GM19043 (cell line): ENCODE measurements at regions not wholly inside any gene's neighbourhood (a gene's known extent, or its start where the extent isn't known, plus 50 kb on each side); places are given as distances from the start of the nearest gene placed in this dataset.
"Not testable (repeated sequence)": the region's sequence is repeated elsewhere in the genome, so short reads cannot be mapped to it uniquely, and the experiment has no call there.

Experiments
- ATAC-seq: cut with Tn5 transposase; IDR thresholded peaks from one replicate; pipeline ENCODE4 v1.9.1; 2021; ENCODE audit warnings: low read depth; ENCODE audit not compliant: unreplicated experiment

DNA sequence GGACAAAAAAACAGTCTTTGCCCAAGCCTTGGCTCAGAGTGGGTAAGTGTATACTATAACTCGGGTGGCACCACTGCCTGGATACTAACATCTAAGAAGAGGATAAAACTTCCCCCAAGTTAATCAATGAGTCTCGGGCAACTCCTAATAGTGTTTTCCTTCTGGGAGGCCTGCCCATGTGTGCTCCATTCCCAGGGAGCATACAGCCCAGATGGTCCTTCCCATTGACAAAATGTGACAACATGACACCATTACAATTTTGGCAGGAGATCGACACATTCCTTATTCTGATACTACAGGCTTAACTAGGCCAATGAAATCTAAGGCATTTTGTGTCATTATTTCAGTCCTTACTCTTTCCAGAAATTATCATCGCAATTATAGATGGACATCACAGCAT is 52.7 kb upstream of the CRIM1 start:
- no peak for ATAC-seq

DNA sequence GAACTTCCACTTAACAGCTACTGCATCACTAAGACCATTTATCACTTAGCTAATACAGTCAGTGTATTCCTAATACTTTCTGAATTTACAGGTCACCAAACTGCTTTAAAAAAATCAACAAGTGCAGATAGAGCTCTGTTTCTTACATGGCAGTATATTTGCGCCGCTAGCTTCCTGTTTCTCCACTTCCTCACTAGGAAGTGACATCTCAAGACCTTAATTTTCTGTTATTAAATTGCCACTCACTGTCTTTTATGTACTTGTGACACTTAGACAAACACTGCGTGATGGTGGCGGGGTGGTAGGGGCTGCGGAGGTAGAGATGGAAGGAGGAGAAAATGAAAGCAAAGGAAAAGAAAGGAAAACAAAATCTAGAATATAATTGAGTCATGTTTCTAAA is 53.7 kb upstream of the CRIM1 start:
- ATAC-seq, result no peak

DNA sequence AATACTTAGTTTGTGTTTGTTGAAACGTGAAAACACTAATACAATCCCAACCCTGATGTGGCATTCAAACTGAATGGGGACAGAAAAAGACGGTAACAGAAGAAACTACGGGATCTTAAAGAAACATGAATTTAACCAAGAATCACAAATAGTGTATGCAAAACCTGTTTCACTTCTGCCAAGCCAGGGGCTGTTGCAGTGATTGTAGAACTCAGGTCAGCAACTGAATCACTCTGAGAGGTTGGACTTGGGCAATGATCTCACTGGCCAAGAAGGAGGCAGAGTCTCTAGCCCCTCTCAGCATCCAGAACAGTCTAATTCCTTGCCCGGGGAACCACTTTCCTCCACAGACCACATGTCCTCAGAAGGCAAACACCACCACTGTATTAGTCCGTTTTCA is 54.9 kb upstream of the CRIM1 start:
- ATAC-seq, result no peak

DNA sequence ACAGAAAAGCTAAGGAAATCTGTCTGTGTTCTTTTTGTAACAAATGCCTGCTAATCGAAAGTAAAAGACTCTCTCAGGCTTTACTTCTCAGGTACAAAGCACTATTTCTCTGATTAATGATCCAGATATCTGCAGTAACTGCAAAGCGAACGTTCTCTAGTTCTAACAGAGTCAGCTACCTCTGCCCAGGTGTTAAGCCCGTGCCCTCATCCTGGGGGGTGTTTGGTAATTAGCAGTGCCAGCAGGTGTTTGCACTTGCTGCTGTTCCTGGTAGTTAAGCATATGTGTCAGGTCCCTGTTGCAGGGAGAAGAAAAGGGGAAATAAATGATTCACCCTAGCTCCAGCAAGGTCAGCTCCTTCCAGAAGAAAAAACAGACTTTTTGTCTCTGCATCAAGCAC is 58.8 kb upstream of the CRIM1 start:
- ATAC-seq, result no peak

DNA sequence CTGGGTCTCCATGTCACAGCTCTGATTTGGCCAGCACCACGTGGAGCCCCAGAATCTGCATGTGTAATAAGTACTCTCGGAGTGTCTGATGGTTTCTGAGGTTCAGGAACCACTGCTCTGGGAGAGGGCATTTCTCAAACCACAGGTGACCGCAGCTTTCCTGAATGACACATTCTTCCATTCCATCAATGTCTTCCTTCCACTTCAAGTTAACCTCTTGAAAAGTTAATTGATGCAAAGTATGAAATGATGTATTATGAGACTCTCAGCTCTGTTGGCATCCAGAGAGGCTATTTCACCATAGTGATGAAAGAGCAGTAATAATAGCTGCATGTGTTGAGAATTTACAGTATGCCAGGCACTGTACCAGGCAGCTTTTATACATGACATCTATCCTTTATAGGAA is 61.3 kb upstream of the CRIM1 start:
- ATAC-seq, result no peak

DNA sequence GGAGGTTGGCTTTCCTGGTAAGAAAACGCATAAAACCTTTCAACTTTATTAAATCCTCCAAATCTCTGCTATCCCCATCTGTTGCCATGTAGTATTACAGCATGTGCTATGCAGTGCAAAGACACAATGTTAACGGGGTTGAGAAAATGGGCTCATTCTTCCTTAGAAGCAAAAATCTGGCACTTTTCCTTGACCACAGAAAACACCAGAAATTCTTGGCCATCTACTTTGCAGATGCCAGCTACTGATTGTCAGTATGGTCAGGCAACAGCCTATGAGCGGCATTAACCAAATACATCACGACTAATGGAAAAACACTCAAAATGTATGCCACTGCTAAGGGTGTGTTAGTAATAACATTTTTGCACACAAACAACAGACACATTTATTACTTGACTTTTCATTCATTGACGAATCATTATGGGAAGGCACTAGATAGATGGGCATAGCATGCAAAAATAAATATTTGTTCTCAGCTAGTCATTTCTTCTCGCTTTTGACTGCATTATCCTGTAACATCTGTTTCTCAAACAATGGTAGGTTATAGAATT is 65.2 kb upstream of the CRIM1 start:
- ATAC-seq, result no peak

DNA sequence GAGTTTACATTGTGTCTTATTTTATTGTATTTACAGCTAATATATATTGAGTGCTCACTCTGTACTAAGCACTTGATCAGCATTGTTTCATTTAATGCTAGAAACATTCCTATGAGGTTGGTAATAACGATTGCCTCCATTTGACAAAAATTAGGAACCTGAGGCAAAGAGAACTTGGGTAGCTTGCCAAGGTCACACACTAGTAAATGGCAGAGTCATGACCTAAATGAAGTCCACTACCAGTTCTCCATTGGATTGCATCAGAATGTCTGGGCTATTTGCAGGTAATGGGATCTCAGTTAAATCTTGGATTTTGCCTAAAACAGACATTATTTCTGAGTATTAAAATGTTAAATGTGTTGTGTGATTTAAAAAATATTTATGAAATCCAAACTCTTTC is 65.8 kb upstream of the CRIM1 start:
- ATAC-seq, result no peak

DNA sequence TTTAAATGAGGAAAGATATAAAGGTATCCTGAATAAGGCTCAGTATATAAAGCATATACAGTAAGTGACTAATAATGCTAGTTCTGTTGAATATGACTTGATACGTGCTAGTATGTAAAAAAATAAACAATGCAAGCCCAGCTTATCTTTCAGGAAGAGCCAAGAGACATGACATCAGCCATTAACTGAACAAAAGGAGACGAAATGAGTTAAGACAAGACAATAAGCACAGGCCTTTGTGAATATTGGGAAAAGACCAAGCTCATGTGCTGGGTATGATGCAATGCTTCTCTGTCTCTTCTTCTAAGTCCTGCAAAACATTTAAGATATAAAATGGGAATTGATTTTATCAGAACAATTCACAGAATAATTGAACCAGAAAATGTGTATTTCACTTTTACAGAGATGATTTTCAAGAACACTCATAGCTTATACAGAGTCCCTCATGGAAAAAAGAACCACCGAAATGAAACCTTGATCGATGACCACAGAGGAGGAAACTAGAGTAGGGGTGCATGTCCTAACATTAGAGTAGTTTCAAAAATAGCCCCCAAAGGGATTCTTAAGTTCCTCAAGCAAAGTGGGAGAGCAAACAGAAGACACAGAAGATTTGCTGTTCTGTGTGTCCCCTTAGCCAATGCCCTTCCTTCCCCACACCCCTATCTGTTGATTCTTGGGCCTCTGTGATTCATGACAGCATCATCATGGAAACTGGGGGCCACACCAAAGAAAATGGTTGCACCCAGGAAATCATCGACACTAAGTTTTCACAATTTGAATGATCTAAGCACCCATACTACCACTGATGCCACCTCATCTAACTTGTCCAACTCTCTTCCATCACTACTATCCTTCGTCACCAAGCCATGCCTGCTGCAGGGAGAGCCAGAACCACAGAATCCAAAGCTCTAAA is 68.0 kb upstream of the CRIM1 start:
- no peak for ATAC-seq

DNA sequence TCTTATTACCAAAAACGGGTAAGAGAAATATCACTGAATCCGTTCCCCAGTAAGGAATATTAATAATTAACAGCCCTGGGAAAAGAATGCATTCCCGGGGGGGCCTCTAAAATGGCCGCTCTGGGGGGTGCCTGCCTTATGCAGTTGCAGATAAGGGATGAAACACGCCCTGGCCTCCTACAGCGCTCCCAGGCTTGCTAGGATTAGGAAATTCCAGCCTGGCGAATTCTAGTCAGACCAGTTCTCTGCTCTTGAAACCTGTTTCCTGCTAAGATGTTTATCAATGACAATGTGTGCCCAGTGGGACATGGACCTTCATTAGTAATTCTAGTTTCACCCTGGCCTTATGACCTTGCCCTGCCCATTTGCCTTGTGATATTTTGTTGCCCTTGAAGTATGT is 76.1 kb upstream of the CRIM1 start:
- ATAC-seq, result not testable (repeated sequence)

DNA sequence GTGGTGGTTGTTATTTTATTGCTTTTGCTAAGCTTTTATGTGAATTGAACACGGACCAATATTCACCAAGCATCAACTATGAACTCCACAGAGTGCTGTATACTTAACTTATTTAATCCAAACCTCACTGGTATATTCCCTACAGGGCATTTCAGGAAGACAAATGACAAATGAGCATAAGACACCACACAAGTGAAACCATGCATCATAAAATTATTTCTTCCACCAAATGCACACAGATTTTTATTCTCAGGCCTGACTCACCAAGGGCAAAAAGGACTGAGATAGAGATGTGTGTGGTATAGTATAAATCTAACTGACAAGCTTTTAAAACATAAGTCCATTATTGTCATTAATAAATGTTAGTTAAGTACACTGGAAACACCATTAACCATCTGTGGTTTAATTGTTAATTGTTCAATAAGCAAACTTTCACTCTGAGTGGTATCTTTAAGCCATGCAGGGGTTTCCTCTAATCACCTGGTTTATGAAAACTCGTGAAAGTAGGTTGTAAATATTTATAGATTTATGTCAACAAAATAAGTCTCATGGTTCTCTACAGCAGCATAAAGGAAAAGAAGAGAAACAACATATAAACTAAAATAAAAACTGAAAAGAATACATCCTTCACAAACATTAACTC is 77.6 kb upstream of the CRIM1 start:
- ATAC-seq, result no peak

DNA sequence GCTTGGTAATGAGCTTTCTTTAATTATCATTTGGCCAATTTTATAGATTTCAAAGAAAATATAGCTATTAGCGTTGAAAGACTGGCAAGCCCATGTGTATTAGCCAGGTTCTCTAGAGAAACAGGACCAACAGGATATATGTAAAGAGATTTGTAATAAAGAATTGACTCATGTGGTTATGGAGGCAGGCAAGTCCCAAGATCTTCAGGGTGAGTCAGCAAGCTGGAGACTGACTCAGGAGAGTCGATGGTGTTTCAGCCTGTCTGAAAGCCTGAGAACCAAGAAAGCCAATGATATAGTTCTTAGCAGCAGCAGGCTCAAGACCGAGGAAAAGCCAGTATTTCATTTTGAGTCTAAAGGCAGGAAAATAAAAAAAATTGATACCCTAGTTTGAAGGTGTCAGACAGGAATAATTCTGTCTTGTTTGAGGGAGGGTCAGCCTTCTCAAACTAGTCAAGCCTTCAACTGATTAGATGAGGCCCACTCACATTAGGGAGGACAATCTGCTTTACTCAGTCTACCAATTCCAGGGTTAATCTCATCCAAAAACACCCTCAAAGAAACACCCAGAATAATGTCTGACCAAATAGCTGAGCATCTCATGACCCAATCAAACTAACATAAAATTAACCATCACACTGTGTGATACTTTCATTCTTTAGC is 78.3 kb upstream of the CRIM1 start:
- ATAC-seq, result no peak

DNA sequence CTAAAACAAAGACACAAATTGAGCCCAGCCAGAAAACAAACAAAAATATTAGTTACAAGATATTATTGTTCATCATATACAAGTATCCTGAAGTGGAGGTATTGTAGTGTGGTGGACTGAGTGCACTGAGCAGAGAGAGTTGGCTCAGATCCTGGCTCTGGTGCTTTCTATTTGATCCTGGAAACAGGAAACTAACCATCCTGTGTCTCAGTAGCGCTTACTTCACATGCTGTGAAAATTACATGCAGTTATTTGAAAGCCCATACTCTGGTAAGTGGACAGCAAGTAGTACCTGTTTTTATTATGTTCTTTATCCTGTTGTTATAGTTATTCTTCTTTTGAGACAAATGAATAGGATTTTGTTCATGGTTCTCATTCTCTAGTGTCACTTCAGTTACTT is 84.3 kb upstream of the CRIM1 start:
- ATAC-seq, result no peak

DNA sequence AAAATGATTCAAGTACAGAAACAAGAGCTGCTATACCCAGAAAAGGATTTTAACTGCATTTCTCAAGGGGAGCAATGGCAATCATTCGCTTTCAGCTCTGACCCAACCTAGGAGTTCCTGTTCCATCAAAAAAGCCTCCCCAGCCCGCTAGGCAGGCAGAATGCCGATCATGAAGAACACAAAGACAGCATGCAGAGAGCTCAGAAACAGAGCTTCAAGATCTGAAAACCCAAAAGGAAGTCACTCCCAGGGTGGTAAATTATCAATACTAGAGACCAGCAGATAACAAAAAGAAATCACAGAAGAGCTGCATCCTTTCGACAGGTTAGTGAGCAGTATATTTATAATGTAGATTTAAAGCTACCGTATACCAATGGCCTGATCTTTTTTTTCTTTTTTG is 84.8 kb upstream of the CRIM1 start:
- ATAC-seq, result no peak

DNA sequence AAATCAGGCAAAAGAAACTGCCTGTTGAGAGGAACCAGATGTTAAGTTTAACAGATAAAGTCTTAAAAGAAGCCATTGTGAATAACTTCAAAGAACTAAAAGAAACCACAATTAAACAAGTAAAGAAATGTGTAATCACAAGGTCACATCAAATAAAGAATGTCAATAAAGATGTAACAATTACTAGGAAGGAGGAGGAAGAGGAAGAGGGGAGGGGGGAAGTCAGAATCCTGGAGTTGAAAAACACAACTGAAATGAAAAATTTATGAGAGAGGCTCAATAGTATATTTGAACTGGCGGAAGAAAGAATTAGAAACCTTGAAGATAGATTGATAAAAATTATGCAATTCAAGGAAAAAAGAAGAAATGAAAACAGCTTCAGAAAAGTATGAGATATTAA is 88.4 kb upstream of the CRIM1 start:
- ATAC-seq, result no peak

DNA sequence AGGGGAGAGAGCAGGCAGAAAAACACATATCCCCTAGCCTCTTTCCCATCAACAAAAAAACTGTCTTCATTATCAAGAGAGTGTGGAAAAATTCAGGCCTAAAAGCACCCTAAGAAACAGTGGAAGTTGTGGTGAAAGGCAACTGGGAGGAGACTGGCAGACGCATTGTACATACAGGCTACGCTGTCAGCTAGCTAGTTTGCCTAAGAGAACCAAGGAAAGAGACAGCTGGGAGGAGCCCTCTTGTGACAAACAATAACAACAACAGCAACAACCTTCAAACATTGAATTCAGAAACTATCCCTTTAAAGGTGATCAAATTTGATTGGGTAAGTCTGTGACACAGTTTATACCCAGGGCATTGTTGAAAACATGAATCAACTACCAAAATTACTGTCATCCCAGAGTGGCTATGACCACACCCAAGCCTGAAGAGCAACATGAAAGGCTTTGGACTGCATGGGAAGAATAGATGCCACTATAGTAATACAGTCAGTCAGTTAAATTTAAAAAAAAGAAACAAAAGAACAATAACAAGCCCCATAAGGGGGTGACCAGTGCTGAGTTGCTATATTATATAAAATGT is 88.9 kb upstream of the CRIM1 start:
- no peak for ATAC-seq

DNA sequence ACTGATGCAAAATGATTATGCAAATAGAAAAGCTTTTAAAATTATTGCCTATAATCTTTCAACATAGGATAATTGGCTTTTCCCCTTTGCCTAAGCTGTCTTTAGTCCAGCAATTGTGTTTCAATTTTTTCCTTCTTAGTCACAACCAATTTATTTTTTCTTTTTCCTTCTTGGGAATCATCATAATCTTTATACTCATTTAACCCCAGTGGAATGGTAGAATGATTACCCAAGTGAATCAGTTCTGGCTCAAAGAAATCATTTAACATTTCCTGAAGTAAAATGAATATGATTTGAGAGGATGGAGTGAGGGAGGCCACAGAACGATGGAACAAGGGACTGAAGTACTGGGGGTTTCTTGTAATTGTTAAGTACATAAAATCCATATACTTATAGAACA is 93.0 kb upstream of the CRIM1 start:
- no peak for ATAC-seq

DNA sequence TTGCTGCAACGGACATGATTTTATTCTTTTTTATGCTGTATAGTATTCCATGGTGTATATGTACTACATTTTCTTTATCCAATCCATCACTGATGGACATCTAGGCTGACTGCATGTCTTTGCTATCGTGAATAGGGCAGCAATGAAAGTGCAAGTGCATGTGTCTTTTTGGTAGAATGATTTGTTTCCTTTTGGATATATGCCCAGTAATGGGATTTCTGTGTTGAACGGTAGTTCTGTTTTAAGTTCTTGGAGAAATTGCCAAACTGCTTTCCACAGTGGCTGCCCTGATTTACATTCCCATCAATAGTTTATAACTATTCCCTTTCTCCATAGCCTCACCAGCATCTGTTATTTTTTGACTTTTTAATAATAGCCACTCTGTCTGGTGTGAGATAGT is 99.7 kb upstream of the CRIM1 start:
- ATAC-seq, result no peak

DNA sequence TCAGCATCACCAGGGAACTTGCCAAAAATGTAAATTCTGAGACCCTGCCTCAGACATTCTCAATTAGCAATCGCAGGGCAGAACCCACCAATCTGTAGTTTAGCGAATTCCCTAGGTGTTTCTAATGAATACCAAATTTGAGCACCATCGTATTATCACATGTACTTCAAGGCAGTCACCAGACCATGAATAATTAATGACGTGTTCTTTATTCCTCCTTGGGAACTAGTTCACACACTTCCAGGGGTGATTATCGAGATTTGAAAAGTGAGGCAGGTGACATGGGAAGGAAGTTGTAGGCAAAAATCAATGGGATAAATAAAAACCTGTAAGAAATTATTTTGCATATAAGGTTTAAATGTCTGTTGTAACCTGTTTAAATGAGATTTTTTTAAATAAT is 102.5 kb upstream of the CRIM1 start:
- ATAC-seq, result no peak

DNA sequence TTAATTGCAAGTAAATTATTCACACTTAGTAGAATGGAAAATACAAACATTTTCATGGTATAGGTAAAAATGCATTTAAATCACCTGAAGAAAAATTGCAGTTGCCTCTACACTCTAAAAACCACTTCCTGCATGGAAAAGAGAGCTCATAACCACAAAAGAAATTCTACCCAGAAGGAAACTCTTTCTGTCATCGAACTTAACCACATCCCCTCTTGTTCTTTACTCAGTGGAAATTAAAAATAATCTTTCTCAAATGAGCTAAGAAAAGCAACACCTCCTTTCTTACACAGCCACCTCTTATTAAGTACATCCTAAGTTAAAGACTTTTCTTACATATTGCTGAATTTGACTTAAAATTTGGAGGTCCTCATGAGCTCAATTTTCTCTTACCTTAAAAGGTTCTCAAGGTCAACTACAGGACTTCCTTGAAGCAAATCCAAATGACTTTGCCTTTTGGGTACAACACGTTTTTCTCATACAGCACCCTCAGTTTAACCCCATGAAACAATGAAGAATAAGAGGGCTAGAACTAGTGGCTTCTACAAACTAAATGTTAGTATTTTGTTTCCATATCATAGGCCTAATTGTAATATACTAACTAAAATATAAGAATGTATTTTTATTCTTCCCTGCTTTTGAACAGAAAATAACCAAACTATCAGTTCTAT is 109.1 kb upstream of the CRIM1 start:
- ATAC-seq, result peak; percentile 76

DNA sequence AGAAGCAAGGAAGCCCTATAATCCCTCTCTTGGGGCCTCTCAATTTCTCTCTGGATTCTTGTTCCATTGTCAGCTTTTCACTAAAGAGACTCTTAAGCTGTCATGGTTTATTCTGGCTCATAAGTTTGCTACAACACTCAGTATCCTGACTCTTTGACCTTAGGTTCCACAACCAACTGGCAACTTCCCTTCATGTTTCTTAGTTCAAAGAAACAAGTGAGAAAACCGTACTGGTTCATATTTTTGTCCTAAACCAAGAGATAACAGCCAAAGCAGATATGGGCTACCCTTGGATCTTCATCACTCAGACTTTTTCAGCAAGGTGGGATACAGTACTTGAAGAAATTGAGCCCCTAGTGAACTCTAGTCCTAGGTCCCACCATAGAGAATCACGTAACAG is 109.9 kb upstream of the CRIM1 start:
- no peak for ATAC-seq

DNA sequence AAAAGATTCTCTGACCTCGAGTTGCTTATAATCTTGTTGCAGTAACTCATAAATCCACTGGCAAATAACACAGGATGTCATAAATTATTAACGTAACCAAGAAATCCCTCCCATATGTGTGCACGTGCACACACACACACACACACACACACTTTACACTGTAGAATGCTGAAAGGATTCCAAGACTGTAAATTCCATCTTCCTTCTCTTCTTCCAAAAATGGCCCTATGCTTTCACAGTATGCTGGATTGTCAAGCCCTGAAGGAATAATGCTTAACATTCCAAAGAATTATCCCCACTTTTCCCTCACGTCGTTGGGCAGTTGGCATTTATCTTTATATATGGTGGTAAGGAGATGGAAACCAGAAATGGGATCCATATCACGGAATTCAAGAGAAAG is 117.5 kb upstream of the CRIM1 start:
- no peak for ATAC-seq
